Motor neuron (in vitro differentiated cells): ENCODE measurements at regions not wholly inside any gene's neighbourhood (a gene's known extent, or its start where the extent isn't known, plus 50 kb on each side); places are given as distances from the start of the nearest gene placed in this dataset.

ENCODE experiments used
- ATAC-seq, 8 experiments: fragments of 200-7000 bp; cut with Tn5 transposase; replicated peaks in 6 of 8; 2 replicates each; pipeline ENCODE4 v1.8.0; 2021; ENCODE audit warnings: mild to moderate bottlenecking in 8 of 8, moderate library complexity in 8 of 8
- H3K27ac ChIP-seq, 2 donors: fragments of 250-450 bp; sonication (Bioruptor Pico); 2 replicates each; pipeline ENCODE4 v1.9.0; 2021; ENCODE audit warnings: antibody characterized with exemption in 2 of 2, mild to moderate bottlenecking in 2 of 2, moderate library complexity in 1 of 2
- H3K4me1 ChIP-seq, 2 donors: fragments of 250-450 bp; sonication (Bioruptor Pico); replicated peaks in 1 of 2; 2 replicates each; pipeline ENCODE4 v1.6.1; 2021; ENCODE audit warnings: antibody characterized with exemption in 2 of 2, mild to moderate bottlenecking in 2 of 2, moderate library complexity in 1 of 2
- H3K4me3 ChIP-seq, 5 donors: fragments of 250-450 bp; sonication (Bioruptor Pico); 2 replicates each; pipeline ENCODE4 v1.9.0; 2021; ENCODE audit warnings: antibody characterized with exemption in 5 of 5, mild to moderate bottlenecking in 5 of 5, moderate library complexity in 4 of 5
- WGBS, 10 experiments: fragments of 450-650 bp; shearing (Covaris generic); methylation state at CpG; one replicate each; pipeline ENCODE4 v1.0.0; 2022; 5-methylcytosine and 5-hydroxymethylcytosine counted together
- in situ Hi-C, 9 experiments: fragments of 400-800 bp; cut with MboI; loops; one replicate each; pipeline ENCODE4 v1.15.0; 2021; ENCODE audit warnings: low sequenced_read_pairs in 9 of 9, low pct_unique_long_range_greater_than_20kb in 2 of 9; ENCODE audit not compliant: unreplicated experiment in 9 of 9

- WGBS, 10 experiments: 0 to 43% (median 6%) methylated on average over 1 to 2 of the region's 2 CpGs; no CpG with 5 or more reads in 2 of the 10 experiments
- H3K4me3 ChIP-seq: no peak overlapping the region
- ATAC-seq: no peak
- in situ Hi-C loops: no loop called here
- no peak overlapping the region for H3K27ac ChIP-seq
- H3K4me1 ChIP-seq: peaks cover 17 to 30% of the 10 kb centered on the region in 2 donors
These were observed 130.4 kb upstream of the PLET1 start for GRCh38 chr11:112391086-112391485.

- peak in 5 of 8 experiments; percentile 72 to 92 (median 89) for ATAC-seq
- in situ Hi-C loops: no loop called here
- WGBS, 10 experiments: 0 to 79% (median 20%) methylated on average over 1 to 5 of the region's 5 CpGs; no CpG with 5 or more reads in 1 of the 10 experiments
- H3K4me1 ChIP-seq: peaks cover 23 to 30% of the 10 kb centered on the region in 2 donors
- H3K4me3 ChIP-seq: no peak overlapping the region
- H3K27ac ChIP-seq: peak overlapping the region in 1 of 2 donors; percentile 25
These were observed 132.2 kb upstream of the PLET1 start for GRCh38 chr11:112392904-112393303.

- 0 to 76% (median 9%) methylated on average over 1 to 3 of the region's 3 CpGs; no CpG with 5 or more reads in 2 of the 10 experiments for WGBS, 10 experiments
- no peak overlapping the region for H3K4me3 ChIP-seq
- H3K27ac ChIP-seq: no peak overlapping the region
- peaks cover 32 to 37% of the 10 kb centered on the region in 2 donors for H3K4me1 ChIP-seq
- in situ Hi-C loops: no loop called here
- no peak for ATAC-seq
These were observed 133.6 kb upstream of the PLET1 start for GRCh38 chr11:112394304-112394703.

DNA sequence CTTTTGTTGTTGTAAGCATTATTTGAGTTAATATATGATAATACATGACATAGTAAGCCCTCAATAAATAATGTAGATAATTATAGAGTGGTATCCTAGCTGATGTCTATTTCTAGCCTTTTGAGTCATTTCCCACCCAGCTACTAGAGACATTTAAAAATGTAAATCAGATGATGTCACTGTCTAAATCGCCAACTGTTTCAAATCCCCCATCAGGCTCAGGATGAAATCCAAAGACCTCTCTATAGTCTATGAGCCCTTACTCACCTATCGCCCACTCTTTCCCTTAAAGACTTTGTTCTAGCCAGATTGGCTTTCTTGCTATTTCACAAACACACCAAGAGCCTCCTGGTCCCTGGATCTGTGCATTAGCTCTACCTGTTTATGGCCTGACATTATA, 135.4 kb upstream of the PLET1 start:
- no peak overlapping the region for H3K4me3 ChIP-seq
- H3K4me1 ChIP-seq: peaks cover 41 to 55% of the 10 kb centered on the region in 2 donors
- WGBS, 10 experiments: 24 to 100% (median 86%) methylated on average over 1 to 2 of the region's 2 CpGs; no CpG with 5 or more reads in 1 of the 10 experiments
- ATAC-seq: peak in 3 of 8 experiments; percentile 33 to 63 (median 40)
- in situ Hi-C loops: no loop called here
- H3K27ac ChIP-seq: no peak overlapping the region

- H3K27ac ChIP-seq: no peak overlapping the region
- peaks cover 36 to 51% of the 10 kb centered on the region in 2 donors for H3K4me1 ChIP-seq
- peak in 5 of 8 experiments; percentile 19 to 65 (median 44) for ATAC-seq
- WGBS, 10 experiments: 11 to 81% (median 63%) methylated on average over 3 to 9 of the region's 9 CpGs
- in situ Hi-C loops: no loop called here
- H3K4me3 ChIP-seq: no peak overlapping the region
These were observed 138.3 kb upstream of the PLET1 start for GRCh38 chr11:112398798-112399478.

GRCh38 chr11:112400476-112401014, 139.9 kb upstream of the PLET1 start:
- 0 to 83% (median 0%) methylated on average over 1 to 7 of the region's 7 CpGs; no CpG with 5 or more reads in 5 of the 10 experiments for WGBS, 10 experiments
- H3K4me1 ChIP-seq: peaks cover 42 to 51% of the 10 kb centered on the region in 2 donors
- in situ Hi-C loops: no loop called here

GRCh38 chr11:112401036-112401769, 140.5 kb upstream of the PLET1 start:
- WGBS, 10 experiments: 25 to 100% (median 91%) methylated on average over 1 to 6 of the region's 7 CpGs; no CpG with 5 or more reads in 1 of the 10 experiments

More at GRCh38 chr11:112400476-112401014, 139.9 kb upstream of the PLET1 start:
- no peak overlapping the region for H3K27ac ChIP-seq
- H3K4me3 ChIP-seq: no peak overlapping the region
- ATAC-seq: peak in 3 of 8 experiments; percentile 14 to 48 (median 15)

DNA sequence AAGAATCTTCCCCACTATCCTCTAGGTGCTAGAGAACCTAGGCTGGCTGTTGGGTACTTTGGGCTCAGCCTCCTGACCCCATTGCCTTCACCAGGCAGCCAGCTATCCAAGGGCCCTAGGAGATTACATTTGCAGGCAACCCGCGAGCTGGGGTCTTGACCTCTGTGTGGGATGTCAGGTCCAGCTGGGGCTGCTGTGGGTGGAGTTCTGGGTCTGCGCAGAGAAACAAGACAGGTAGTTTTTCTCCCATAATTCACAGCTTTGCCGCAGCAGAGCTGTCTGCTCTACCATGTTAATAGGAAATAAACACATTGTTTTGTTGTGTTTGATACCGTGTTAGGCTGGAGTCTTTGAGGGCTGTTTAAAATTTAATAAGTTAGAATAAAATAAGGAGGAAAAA, 142.8 kb upstream of the PLET1 start:
- peak in 4 of 8 experiments; percentile 16 to 61 (median 49) for ATAC-seq

More at GRCh38 chr11:112401036-112401769, 140.5 kb upstream of the PLET1 start:
- no peak overlapping the region for H3K27ac ChIP-seq
- in situ Hi-C loops: no loop called here
- H3K4me3 ChIP-seq: no peak overlapping the region
- ATAC-seq: peak in 4 of 8 experiments; percentile 25 to 82 (median 40)
- H3K4me1 ChIP-seq: peaks cover 42 to 51% of the 10 kb centered on the region in 2 donors

DNA sequence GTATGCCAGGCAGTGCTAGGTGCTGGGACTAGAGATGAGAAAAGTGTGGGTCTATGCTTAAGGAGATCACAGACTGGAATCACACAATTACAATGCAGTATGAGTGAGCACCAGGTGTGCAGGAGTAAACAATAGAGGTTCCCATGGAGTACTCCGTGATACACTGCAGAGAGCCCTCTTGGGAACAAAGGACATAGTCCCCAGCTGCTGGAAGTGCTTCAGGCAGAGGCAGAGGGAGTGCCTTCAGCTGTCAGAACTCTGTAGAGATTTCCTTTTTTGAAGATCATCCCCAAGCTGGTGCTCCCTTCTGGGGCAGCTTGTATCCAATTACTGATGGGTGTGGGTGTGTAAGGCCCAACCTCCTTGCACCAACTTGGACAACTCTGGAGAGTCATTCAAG, 143.5 kb upstream of the PLET1 start:
- H3K27ac ChIP-seq: no peak overlapping the region
- no peak overlapping the region for H3K4me3 ChIP-seq
- H3K4me1 ChIP-seq: peaks cover 37 to 51% of the 10 kb centered on the region in 2 donors
- ATAC-seq: peak in 7 of 8 experiments; percentile 11 to 70 (median 53)
- WGBS, 10 experiments: 40 to 100% (median 51%) methylated on average over 1 of the region's 1 CpG; no CpG with 5 or more reads in 6 of the 10 experiments
- in situ Hi-C loops: no loop called here

More for the DNA sequence above, 142.8 kb upstream of the PLET1 start:
- Histone ChIP-seq H3K4me1 (peaks cover 39 to 52% of the 10 kb centered on the region in 2 donors), H3K27ac (no peak overlapping the region), H3K4me3 (no peak overlapping the region)
- in situ Hi-C loops: no loop called here
- WGBS, 10 experiments: 17 to 88% (median 41%) methylated on average over 1 to 5 of the region's 5 CpGs; no CpG with 5 or more reads in 3 of the 10 experiments

GRCh38 chr11:112408517-112408916, 147.9 kb upstream of the PLET1 start:
- H3K4me3 ChIP-seq: no peak overlapping the region
- H3K4me1 ChIP-seq: peaks cover 26 to 30% of the 10 kb centered on the region in 2 donors
- H3K27ac ChIP-seq: no peak overlapping the region
- 0 to 86% (median 38%) methylated on average over 1 to 7 of the region's 7 CpGs for WGBS, 10 experiments
- in situ Hi-C loops: no loop called here
- ATAC-seq: peak in 1 of 8 experiments; percentile 46

DNA sequence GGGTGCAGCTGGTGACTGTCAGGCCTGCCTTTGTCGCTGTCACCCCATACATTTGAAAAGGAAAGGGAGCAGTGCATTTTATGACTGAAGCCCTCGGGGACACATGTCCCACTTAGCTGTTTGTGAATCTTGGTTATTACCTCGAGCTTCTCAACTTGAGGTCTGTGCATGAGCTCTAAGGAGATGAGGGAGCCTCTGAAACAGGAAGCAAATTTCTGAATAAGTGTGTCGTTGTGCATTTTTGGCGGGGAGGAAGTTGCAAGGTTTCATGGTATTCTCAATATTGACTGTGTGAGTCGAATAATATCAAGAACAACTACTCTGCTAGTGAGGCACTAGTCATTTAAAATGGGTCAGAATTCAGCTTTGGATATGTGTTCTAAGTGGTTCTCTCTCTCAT, 149.7 kb upstream of the PLET1 start:
- WGBS, 10 experiments: 24 to 72% (median 38%) methylated on average over 2 to 6 of the region's 6 CpGs; no CpG with 5 or more reads in 1 of the 10 experiments
- ATAC-seq: no peak
- H3K27ac ChIP-seq: no peak overlapping the region
- H3K4me3 ChIP-seq: no peak overlapping the region
- in situ Hi-C loops: no loop called here
- H3K4me1 ChIP-seq: peaks cover 11 to 20% of the 10 kb centered on the region in 2 donors

GRCh38 chr11:112412383-112412782, 151.7 kb upstream of the PLET1 start:
- no peak overlapping the region for H3K4me3 ChIP-seq
- H3K27ac ChIP-seq: no peak overlapping the region
- ATAC-seq: no peak
- in situ Hi-C loops: no loop called here
- 13 to 95% (median 79%) methylated on average over 1 to 4 of the region's 4 CpGs; no CpG with 5 or more reads in 1 of the 10 experiments for WGBS, 10 experiments
- H3K4me1 ChIP-seq: peaks cover 11 to 20% of the 10 kb centered on the region in 2 donors

DNA sequence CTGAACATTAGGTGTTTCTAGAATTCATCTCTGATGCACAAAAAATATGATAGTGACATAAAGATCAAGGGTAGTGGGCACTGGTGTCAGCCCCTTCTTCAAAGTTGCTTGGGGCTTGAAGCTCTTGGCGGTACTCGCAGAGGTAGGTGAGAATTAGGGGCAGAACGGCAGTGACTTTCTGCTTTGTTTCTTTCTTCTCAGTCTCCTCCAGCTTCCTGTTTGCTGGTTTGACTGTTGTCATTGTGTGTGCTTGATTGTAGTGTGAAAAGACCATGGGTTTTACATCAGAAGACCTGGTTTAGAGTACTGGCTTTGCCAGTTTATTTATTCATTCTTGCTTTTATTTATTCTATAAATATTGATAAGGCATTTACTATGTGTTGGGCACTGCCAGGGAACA, 156.7 kb upstream of the PLET1 start:
- no peak for ATAC-seq
- Histone ChIP-seq H3K4me3 (no peak overlapping the region), H3K4me1 (peaks cover 0 to 12% of the 10 kb centered on the region in 2 donors), H3K27ac (no peak overlapping the region)
- WGBS, 10 experiments: 0 to 92% (median 57%) methylated on average over 1 to 3 of the region's 3 CpGs; no CpG with 5 or more reads in 1 of the 10 experiments
- in situ Hi-C loops: no loop called here
